Chondrocyte (in vitro differentiated cells): ENCODE measurements at regions not wholly inside any gene's neighbourhood (a gene's known extent, or its start where the extent isn't known, plus 50 kb on each side); places are given as distances from the start of the nearest gene placed in this dataset.

Experiments used
- DNase-seq: peaks from one replicate; pipeline ENCODE4 v3.0.0; 2021; ENCODE audit warnings: mixed read lengths, low spot score
- H3K27ac Mint-ChIP-seq: one replicate; pipeline ENCODE4 v1.8.0; 2021; ENCODE audit warnings: mild to moderate bottlenecking, moderate library complexity, mixed read lengths; ENCODE audit not compliant: unreplicated experiment
- H3K27me3 Mint-ChIP-seq: 2 replicates; pipeline ENCODE4 v1.8.0; 2021; ENCODE audit warnings: low read depth, mixed read lengths
- H3K36me3 Mint-ChIP-seq: 2 replicates; pipeline ENCODE4 v1.8.0; 2021; ENCODE audit warnings: low read depth, mixed read lengths
- H3K4me1 Mint-ChIP-seq: 2 replicates; pipeline ENCODE4 v1.8.0; 2021; ENCODE audit warnings: low read depth, mild to moderate bottlenecking, mixed read lengths
- H3K4me3 Mint-ChIP-seq: one replicate; pipeline ENCODE4 v1.8.0; 2021; ENCODE audit warnings: mild to moderate bottlenecking, moderate library complexity, mixed read lengths; ENCODE audit not compliant: unreplicated experiment
- H3K9me3 Mint-ChIP-seq: 2 replicates; pipeline ENCODE4 v1.8.0; 2021; ENCODE audit warnings: low read depth, mixed read lengths
- CTCF ChIP-seq: fragments of 200-600 bp; sonication (generic); IDR thresholded peaks from 2 replicates; pipeline ENCODE4 v1.5.0; 2021; ENCODE audit warnings: antibody characterized with exemption, mild to moderate bottlenecking, moderate library complexity

- Mint-ChIP-seq H3K9me3 (no peaks in the 10 kb centered on the region), H3K27me3 (peaks cover 5% of the 10 kb centered on the region), H3K36me3 (no peaks in the 10 kb centered on the region), H3K4me3 (no peak overlapping the region), H3K4me1 (no peaks in the 10 kb centered on the region), H3K27ac (no peak overlapping the region)
- TF ChIP-seq CTCF = no peak
- no peak for DNase-seq
These were observed 1247.1 kb upstream of the NXPH2 start for GRCh38 chr2:140027320-140027719.

GRCh38 chr2:140023291-140023690 lies 1243.1 kb upstream of the NXPH2 start:
- TF ChIP-seq CTCF = no peak
- no peak for DNase-seq
- no peaks in the 10 kb centered on the region for H3K9me3 Mint-ChIP-seq
- H3K27ac Mint-ChIP-seq = no peak overlapping the region
- no peak overlapping the region for H3K4me3 Mint-ChIP-seq
- H3K27me3 Mint-ChIP-seq = peaks cover 6% of the 10 kb centered on the region
- H3K36me3 Mint-ChIP-seq = no peaks in the 10 kb centered on the region
- H3K4me1 Mint-ChIP-seq = no peaks in the 10 kb centered on the region

GRCh38 chr2:140018541-140018940 lies 1238.4 kb upstream of the NXPH2 start:
- H3K4me3 Mint-ChIP-seq = no peak overlapping the region
- no peak overlapping the region for H3K27ac Mint-ChIP-seq
- TF ChIP-seq CTCF = no peak
- no peaks in the 10 kb centered on the region for H3K36me3 Mint-ChIP-seq
- peaks cover 3% of the 10 kb centered on the region for H3K4me1 Mint-ChIP-seq
- DNase-seq = no peak
- no peaks in the 10 kb centered on the region for H3K9me3 Mint-ChIP-seq
- peaks cover 6% of the 10 kb centered on the region for H3K27me3 Mint-ChIP-seq

GRCh38 chr2:140014204-140014546 lies 1234.0 kb upstream of the NXPH2 start:
- Mint-ChIP-seq H3K9me3 (no peaks in the 10 kb centered on the region), H3K27ac (no peak overlapping the region), H3K36me3 (no peaks in the 10 kb centered on the region), H3K4me3 (no peak overlapping the region), H3K4me1 (peaks cover 5% of the 10 kb centered on the region), H3K27me3 (no peaks in the 10 kb centered on the region)
- no peak for DNase-seq
- no peak for TF ChIP-seq CTCF

GRCh38 chr2:140013545-140014203 lies 1233.5 kb upstream of the NXPH2 start:
- H3K4me1 Mint-ChIP-seq = peaks cover 5% of the 10 kb centered on the region
- no peak for DNase-seq
- H3K36me3 Mint-ChIP-seq = no peaks in the 10 kb centered on the region
- H3K27me3 Mint-ChIP-seq = no peaks in the 10 kb centered on the region
- TF ChIP-seq CTCF = no peak
- no peak overlapping the region for H3K4me3 Mint-ChIP-seq
- no peaks in the 10 kb centered on the region for H3K9me3 Mint-ChIP-seq
- no peak overlapping the region for H3K27ac Mint-ChIP-seq
